Panc1 (cell line): ENCODE measurements at regions not wholly inside any gene's neighbourhood (a gene's known extent, or its start where the extent isn't known, plus 50 kb on each side); places are given as distances from the start of the nearest gene placed in this dataset.

Experiments
- ATAC-seq: fragments of 200-7000 bp; cut with Tn5 transposase; 2 replicates; pipeline ENCODE4 v1.9.1; 2020; ENCODE audit warnings: mild to moderate bottlenecking, moderate library complexity
- BruUV-seq: library from RNA; stranded (reverse); fragments of 400-500 nt; replicated peaks from 2 replicates; lab custom pipeline; 2021; lab: Mats Ljungman, UMichigan
- CTCF ChIA-PET: fragments of 300-600 bp; sonication (Branson Sonifier 250); formaldehyde crosslinking; loops from one replicate; lab custom pipeline; 2022; ENCODE audit warnings: antibody characterized with exemption; lab: Charles Lee
- POLR2A ChIA-PET: fragments of 300-600 bp; sonication (Branson Sonifier 250); formaldehyde crosslinking; loops from one replicate; lab custom pipeline; 2022; ENCODE audit warnings: antibody characterized with exemption; lab: Charles Lee
- DNase-seq: peaks from one replicate; pipeline ENCODE4 v3.0.0-alpha.2; 2010; ENCODE audit warnings: low read depth, low spot score
- H3K27ac ChIP-seq: 2 replicates; pipeline ENCODE4 v1.5.1; 2011; ENCODE audit warnings: mild to moderate bottlenecking, low read length, inconsistent platforms
- H3K27me3 ChIP-seq: fragments of 200-500 bp; sonication (Bioruptor generic); 2 replicates; pipeline ENCODE4 v1.6.0; 2014; ENCODE audit warnings: low read length, inconsistent platforms; ENCODE audit not compliant: control insufficient read depth, insufficient read depth
- H3K36me3 ChIP-seq: fragments of 200-500 bp; sonication (Bioruptor generic); 2 replicates; pipeline ENCODE4 v1.5.1; 2014; ENCODE audit warnings: inconsistent platforms, mild to moderate bottlenecking, low read length, moderate library complexity; ENCODE audit not compliant: control insufficient read depth, insufficient read depth
- H3K4me1 ChIP-seq: 2 replicates; pipeline ENCODE4 v1.5.1; 2011; ENCODE audit warnings: inconsistent platforms, mild to moderate bottlenecking, low read length, moderate library complexity; ENCODE audit not compliant: control insufficient read depth, insufficient read depth
- H3K4me3 ChIP-seq, 2 experiments: 2 replicates each; pipeline ENCODE4 v1.5.1; 2011 to 2012; ENCODE audit warnings: low read depth in 2 of 2, low read length in 2 of 2, mild to moderate bottlenecking in 2 of 2, inconsistent platforms in 1 of 2, moderate library complexity in 1 of 2
- H3K9me3 ChIP-seq: fragments of 200-500 bp; sonication (Bioruptor generic); 2 replicates; pipeline ENCODE4 v1.5.1; 2014; ENCODE audit warnings: low read depth, mild to moderate bottlenecking, inconsistent platforms, low read length, moderate library complexity; ENCODE audit not compliant: control insufficient read depth, insufficient read depth
- CTCF ChIP-seq: fragments of 450-650 bp; IDR thresholded peaks from 2 replicates; pipeline ENCODE4 v1.5.1; 2017; ENCODE audit warnings: mild to moderate bottlenecking
- POLR2AphosphoS5 ChIP-seq: IDR thresholded peaks from 2 replicates; pipeline ENCODE4 v1.6.1; 2012; ENCODE audit warnings: mild to moderate bottlenecking, low read depth, low read length, moderate library complexity
- REST ChIP-seq, 2 experiments: IDR thresholded peaks; 2 replicates each; pipeline ENCODE4 v1.6.1; 2011 to 2012; ENCODE audit warnings: low read depth in 2 of 2, control low read depth in 1 of 2, low read length in 1 of 2, mild to moderate bottlenecking in 1 of 2, moderate library complexity in 1 of 2; ENCODE audit not compliant: insufficient read depth in 1 of 2
- SIN3A ChIP-seq: IDR thresholded peaks from 2 replicates; pipeline ENCODE4 v1.6.1; 2012; ENCODE audit warnings: low read depth, mild to moderate bottlenecking, low read length, moderate library complexity, borderline replicate concordance; ENCODE audit not compliant: insufficient read depth
- TCF7L2 ChIP-seq: IDR thresholded peaks from 2 replicates; pipeline ENCODE4 v1.6.1; 2011; ENCODE audit warnings: mild to moderate bottlenecking, low read depth, low read length, inconsistent platforms
- in situ Hi-C: cut with HindIII; loops from 2 replicates; pipeline ENCODE4 v1.10.0; 2016; ENCODE audit warnings: low sequenced_read_pairs, low pct_unique_long_range_greater_than_20kb
- intact Hi-C: fragments of 100-400 bp; cut with micrococcal nuclease; formaldehyde crosslinking; loops from one replicate; pipeline ENCODE4 v1.10.0; 2022; ENCODE audit not compliant: unreplicated experiment

- ChIA-PET CTCF (no interaction called here), POLR2A (no interaction called here)
- no peak overlapping the region for H3K27ac ChIP-seq
- no peak for ATAC-seq
- H3K9me3 ChIP-seq: no peaks in the 10 kb centered on the region
- H3K4me3 ChIP-seq: no peak overlapping the region
- no peaks in the 10 kb centered on the region for H3K4me1 ChIP-seq
- intact Hi-C loops: loop anchor here (10.0 kb wide), 1 partner anchor 928 kb away; no protein-coding TSS in a partner anchor
- no TSS peak for BruUV-seq
- no peaks in the 10 kb centered on the region for H3K36me3 ChIP-seq
- in situ Hi-C loops: no loop called here
- peaks cover 4% of the 10 kb centered on the region; the same call in 1 of the 2 replicates for H3K27me3 ChIP-seq
- DNase-seq: no peak
- TF ChIP-seq CTCF (no peak), REST (IDR thresholded peaks at IDR 0.05; ENCODE audit: insufficient read depth in 1 of 2, low read depth in 2 of 2, low read length in 1 of 2) (no peak), TCF7L2 (no peak), POLR2AphosphoS5 (no peak), SIN3A (no peak)
Observed at GRCh38 chr6:40302856-40303454, 284.2 kb downstream of the LRFN2 start.

- intact Hi-C loops: loop anchor here (10.0 kb wide), 1 partner anchor 925 kb away; no protein-coding TSS in a partner anchor
- Histone ChIP-seq H3K27me3 (no peaks in the 10 kb centered on the region), H3K9me3 (no peaks in the 10 kb centered on the region), H3K4me3 (no peak overlapping the region), H3K36me3 (no peaks in the 10 kb centered on the region), H3K27ac (no peak overlapping the region), H3K4me1 (no peaks in the 10 kb centered on the region)
- ATAC-seq: no peak
- in situ Hi-C loops: no loop called here
- BruUV-seq: no TSS peak
- TF ChIP-seq SIN3A (no peak), CTCF (no peak), TCF7L2 (no peak), POLR2AphosphoS5 (no peak), REST (IDR thresholded peaks at IDR 0.05; ENCODE audit: insufficient read depth in 1 of 2, low read depth in 2 of 2, low read length in 1 of 2) (no peak)
- no peak for DNase-seq
- CTCF ChIA-PET: no interaction called here
- POLR2A ChIA-PET: no interaction called here
Observed at GRCh38 chr6:40299681-40300080, 287.5 kb downstream of the LRFN2 start.
